HEK293T (cell line): ENCODE measurements at regions not wholly inside any gene's neighbourhood (a gene's known extent, or its start where the extent isn't known, plus 50 kb on each side); places are given as distances from the start of the nearest gene placed in this dataset.

Experiments
- FOXK2 ChIP-seq: fragments of 450-650 bp; IDR thresholded peaks from 2 replicates; pipeline ENCODE4 v1.6.1; 2016; ENCODE audit warnings: mild to moderate bottlenecking
- FOXM1 ChIP-seq: fragments of 450-650 bp; IDR thresholded peaks from 2 replicates; pipeline ENCODE4 v1.6.1; 2017; ENCODE audit warnings: mild to moderate bottlenecking, borderline replicate concordance
- SP1 ChIP-seq: fragments of 450-650 bp; IDR thresholded peaks from 2 replicates; pipeline ENCODE4 v1.6.1; 2017
- ZNF384 ChIP-seq: fragments of 450-650 bp; IDR thresholded peaks from 2 replicates; pipeline ENCODE4 v1.6.1; 2016

DNA sequence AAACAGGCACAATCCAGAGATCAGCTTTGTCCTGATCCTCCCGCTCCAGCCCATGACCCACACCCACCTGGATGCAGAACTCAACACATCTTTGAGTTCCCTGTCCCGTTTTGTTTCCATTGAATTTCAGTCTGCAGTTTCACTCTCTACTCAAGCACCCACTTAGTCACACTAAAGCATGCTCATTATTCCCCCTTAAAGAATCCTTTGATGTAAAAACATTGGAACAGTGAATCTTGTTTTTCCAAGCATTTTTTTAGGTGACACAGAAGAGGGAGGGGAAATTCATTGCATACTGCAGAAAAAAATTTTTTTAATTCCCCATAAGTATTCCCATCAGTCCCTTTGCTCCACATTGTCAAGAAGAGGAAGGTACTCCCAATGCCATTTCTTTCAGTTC lies 249.7 kb upstream of the TTC29 start:
- TF ChIP-seq FOXK2 (no peak), SP1 (no peak), FOXM1 (no peak), ZNF384 (no peak)
